HG02938 (cell line): ENCODE measurements at regions not wholly inside any gene's neighbourhood (a gene's known extent, or its start where the extent isn't known, plus 50 kb on each side); places are given as distances from the start of the nearest gene placed in this dataset.
"Not testable (repeated sequence)": the region's sequence is repeated elsewhere in the genome, so short reads cannot be mapped to it uniquely, and the experiment has no call there.

Experiments
- ATAC-seq: cut with Tn5 transposase; IDR thresholded peaks from one replicate; pipeline ENCODE4 v1.9.1; 2021; ENCODE audit warnings: mild to moderate bottlenecking, moderate library complexity; ENCODE audit not compliant: unreplicated experiment

DNA sequence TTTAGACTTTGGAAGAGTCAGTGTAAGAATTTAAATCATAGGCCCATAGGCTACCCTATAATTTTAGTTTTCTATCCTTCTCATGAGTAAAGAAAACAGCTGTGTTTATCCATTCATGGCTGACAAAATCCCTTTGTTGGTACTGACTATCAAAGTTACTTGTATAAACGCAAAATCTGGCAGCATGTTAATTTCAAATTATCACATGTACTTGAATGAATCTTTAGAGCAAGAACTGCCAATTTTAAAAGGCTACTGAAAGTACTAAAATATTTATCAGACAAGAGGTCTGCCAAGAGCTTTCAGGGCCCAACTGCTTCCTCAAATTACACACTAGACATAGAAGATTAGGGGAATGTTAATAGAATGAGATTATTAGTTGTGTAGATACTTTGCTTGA is 66.6 kb downstream of the MYL12B start:
- no peak for ATAC-seq

GRCh38 chr18:3329471-3329870 is 67.5 kb downstream of the MYL12B start:
- ATAC-seq, result no peak

DNA sequence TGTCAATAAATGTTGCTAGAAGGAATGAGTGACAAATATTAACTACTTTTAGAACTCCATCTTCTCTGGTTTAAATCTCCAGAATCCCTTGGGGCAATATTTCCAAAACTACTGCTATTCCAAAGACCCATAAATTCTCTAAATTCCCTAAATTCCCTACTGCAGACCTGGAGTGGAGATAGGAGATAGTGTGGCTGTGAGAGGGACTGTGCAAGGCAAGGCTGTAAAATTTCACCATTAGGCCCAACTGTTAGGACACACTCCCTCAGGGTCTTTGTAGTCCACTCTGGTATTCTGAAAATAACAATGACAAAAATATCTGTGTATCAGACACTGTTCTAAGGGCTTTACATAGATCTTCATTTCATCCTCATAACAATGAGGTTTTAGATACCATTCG is 67.9 kb downstream of the MYL12B start:
- no peak for ATAC-seq

GRCh38 chr18:3330622-3331021 is 68.7 kb downstream of the MYL12B start:
- ATAC-seq, result no peak

GRCh38 chr18:3332376-3332775 is 70.4 kb downstream of the MYL12B start:
- no peak for ATAC-seq

DNA sequence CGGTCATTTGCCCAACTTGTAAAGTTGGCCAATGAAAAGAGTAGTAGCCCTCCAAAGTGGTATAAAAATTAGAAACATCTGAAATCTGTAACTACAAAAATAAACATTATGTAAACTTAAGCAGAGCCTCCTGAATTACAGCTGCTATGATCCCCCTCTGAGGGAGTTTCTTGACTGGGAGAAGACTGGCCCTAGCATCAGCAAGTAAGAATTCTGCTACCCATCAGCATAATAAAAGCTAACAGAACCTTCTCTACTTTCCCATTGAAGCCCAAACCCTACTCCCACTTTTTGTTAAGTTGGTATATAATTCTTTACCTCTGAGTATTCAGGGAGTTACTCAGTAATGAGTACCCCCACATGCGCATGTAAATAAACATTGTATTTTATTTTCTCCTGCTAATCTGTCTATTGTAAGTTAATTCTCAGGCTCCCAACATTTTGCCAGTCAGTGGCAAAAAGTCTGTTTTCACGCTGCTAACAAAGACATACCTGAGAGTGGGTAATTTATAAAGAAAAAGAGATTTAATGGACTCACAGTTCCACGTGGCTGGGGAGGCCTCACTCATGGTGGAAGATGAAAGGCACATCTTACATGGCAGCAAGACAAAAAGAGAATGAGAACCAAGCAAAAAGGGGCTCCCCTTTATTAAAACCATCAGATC is 71.3 kb downstream of the MYL12B start:
- ATAC-seq, result no peak

DNA sequence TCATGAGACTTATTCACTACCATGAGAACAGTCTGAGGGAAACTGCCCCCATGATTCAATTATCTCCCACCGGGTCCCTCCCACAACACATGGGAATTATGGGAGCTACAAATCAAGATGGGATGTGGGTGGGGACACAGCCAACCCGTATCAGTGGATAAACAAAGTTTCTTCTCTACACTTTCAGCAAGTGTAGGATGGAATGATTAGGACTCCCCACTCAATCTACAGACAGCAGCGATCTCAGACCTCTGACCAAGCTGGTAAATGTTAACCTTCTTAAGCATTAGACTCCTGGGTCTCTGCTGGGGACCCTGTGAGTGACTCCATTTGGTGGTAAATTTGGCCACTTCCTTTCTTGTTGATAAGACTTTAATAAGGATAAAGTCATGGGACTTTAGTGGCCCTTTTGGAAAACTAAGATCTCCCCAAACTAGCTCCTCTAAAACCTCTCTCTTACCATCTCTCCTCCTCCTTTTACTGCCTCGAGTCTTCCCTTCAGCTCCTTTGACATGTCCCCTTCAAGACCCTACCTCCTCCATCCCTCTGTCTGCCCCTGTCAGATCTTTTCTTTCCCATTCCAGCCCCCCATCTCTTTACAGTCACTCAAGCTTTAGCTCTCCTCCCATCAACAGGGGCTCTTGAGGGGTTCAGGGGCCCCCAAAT is 71.9 kb downstream of the MYL12B start:
- no peak for ATAC-seq

GRCh38 chr18:3340015-3340681 is 78.2 kb downstream of the MYL12B start:
- ATAC-seq, result no peak

DNA sequence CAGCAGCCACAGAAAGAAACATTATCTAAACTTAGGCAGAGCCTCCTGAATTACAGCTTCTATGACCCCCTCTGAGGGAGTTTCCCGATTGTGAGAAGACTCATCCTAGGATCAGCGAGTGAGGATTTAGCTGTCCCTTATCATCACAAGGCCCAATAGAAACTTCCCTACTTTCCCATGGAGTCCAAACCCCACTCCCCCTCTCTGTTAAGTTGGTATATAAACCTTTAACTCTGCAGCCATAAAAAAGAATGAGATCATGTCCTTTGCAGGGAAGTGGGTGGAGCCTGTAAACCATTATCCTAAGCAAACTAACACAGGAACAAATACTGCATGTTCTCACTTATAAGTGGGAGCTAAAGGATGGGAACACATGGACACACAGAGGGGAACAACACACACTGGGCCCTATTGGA is 78.8 kb downstream of the MYL12B start:
- ATAC-seq, result no peak

DNA sequence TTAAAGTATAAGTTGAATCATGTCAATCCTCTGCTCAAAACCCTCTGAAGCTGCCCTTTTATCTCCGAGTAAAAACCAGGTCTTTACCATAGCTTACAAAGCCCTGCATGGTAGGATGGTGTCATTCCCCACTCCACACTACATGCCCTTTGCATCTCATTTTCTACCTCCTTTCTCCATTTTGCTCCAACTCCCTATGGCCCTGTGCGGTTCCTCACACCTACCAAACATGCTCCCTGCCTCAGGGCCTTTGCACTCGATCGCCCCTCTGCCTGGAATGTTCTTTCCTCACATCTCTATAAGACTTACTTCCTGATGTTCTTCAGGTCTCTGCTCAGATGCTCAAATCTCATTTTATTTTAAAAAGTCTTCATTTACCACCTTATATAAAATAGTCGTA is 80.7 kb downstream of the MYL12B start:
- no peak for ATAC-seq

DNA sequence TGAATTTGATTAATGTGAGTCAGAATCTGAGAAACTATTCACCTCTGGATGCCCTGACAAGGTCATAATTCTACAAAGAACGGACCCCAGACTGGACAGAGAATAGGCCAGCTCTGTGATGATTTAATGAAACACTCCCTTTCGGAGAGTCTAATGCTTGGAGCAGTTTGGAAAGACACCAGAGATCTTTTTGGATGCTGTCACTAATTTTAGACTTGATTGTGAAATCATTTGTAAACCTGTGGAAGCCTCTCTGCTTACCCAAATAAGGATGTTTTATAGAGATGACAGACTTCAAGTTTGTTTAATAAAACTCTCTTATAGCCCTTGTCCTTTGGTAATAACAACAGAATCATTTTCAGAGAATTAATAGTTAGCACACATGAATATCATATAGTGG is 83.5 kb downstream of the MYL12B start:
- ATAC-seq, result no peak

GRCh38 chr18:3345885-3346284 is 84.0 kb downstream of the MYL12B start:
- no peak for ATAC-seq

DNA sequence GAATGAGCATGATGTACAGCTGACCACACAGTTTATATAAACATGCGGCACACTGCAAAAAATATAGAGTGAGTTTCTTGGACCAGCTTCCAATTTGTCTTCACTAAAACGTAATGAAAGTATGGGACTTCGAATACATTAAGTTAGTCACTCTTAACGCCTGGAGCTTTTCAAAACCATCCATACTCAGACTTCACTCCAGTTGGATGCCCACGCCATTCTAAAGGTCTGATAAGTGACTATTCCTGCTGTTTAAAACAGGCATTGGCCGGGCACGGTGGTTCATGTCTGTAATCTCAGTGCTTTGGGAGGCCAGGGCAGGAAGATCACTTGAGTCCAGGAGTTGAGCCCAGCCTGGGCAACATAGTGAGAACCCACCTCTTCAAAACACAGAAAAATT is 84.6 kb downstream of the MYL12B start:
- no peak for ATAC-seq

DNA sequence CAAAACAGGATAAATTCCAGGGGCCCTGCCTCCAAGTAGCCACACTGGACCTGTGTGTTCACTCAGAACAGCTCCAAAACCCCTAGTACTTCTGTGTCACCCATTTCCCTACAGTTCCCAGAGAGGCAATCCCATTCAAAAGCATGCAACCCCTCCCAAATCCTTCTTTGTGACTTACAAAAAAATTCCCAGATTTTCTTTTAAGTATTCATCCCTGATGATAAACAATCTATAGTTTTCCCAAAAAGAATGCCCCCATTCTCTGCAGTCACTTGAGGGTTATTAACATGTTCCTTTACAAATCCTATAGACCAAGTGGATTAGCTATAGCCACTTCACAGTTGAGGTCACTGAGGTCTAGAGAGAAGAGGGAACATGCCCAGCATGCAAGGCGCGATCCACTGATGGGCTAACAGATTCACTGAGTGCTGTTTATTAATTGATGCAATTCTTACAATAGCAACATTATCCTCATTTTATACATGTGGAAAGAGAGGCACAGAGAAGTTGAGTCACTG is 85.4 kb downstream of the MYL12B start:
- ATAC-seq, result no peak

DNA sequence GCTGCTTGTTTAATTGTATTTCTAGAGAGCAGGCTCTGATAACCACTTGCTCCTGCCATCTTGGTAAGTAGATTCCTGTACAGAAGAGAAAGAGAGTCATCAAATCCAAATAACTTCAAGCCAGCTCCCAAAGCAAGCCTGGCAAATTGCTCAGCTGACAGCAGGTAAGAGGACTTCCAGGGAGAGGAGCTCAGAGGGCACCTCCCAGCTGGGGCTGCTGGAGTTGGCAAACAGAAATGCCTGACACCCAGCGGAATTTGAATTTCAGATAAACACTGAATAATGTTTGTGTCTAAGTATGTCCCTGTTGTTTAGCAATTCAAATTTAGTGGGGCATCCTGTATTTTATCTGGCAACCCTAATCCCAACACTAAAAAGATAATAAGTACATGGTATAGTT is 86.2 kb downstream of the MYL12B start:
- ATAC-seq, result no peak

DNA sequence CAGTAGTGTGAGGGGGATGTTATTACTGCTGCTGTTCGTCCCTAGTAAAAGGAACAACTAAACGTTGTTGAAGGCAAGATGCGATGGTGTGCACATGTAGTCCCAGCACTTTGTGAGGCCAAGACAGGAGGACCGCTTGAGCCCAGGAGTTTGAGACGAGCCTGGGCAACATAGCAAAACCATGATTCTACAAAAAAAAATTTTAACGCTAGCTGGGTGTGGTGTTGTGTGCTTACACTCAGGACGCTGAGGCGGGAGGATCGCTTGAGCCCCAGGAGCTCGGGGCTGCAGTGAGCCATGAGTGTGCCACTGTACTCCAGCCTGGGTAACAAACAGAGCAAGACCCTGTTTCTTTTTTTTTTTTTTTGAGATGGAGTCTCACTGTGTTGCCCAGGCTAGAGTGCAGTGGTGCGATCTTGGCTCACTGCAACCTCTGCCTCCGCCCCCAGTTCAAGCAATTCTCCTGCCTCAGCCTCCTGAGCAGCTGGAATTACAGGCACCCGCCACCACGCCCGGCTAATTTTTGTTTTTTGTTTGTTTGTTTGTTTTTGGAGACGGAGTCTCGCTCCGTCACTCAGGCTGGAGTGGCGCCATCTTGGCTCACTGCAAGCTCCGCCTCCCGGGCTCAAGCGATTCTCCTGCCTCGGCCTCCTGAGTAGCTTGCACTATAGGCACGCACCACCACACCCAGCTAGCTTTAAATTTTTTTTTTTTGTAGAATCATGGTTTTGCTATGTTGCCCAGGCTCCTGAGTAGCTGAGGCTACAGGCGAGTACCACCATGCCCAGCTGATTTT is 87.3 kb downstream of the MYL12B start:
- ATAC-seq, result not testable (repeated sequence)

GRCh38 chr18:3350021-3350420 is 88.1 kb downstream of the MYL12B start:
- no peak for ATAC-seq

GRCh38 chr18:3350566-3351527 is 88.9 kb downstream of the MYL12B start:
- no peak for ATAC-seq

GRCh38 chr18:3354506-3354905 is 92.6 kb downstream of the MYL12B start:
- no peak for ATAC-seq

DNA sequence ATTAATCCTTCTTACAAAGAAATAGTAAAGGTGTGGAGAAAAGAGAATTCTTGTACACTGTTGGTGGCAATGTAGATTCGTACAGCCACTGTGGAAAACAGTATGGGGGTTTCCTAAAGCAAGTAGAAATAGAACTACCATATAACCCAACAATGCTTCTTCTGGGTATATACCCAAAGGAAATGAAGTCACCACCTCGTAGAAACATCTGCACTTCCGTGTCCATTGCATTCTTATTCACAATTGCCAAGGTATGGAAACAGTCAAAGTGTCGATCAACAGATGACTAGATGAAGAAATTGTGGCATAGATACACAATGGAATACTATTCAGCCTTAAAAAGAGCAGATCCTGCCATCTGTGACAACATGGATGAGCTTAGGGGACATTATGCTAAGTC is 93.4 kb upstream of the TGIF1 start:
- ATAC-seq, result no peak
